Upper lobe of right lung (tissue), 1 donor: ENCODE measurements at regions not wholly inside any gene's neighbourhood (a gene's known extent, or its start where the extent isn't known, plus 50 kb on each side); places are given as distances from the start of the nearest gene placed in this dataset.

ENCODE experiments used
- ATAC-seq: fragments of 200-7000 bp; cut with Tn5 transposase; one replicate; pipeline ENCODE4 v1.9.1; 2020; ENCODE audit warnings: mild to moderate bottlenecking, moderate library complexity
- DNase-seq: peaks from one replicate; pipeline ENCODE4 v3.0.0-alpha.2; 2020
- H3K27ac ChIP-seq: fragments of 200-600 bp; one replicate; pipeline ENCODE4 v1.8.0; 2022
- H3K27me3 ChIP-seq: fragments of 200-600 bp; one replicate; pipeline ENCODE4 v1.8.0; 2022; ENCODE audit warnings: mild to moderate bottlenecking
- H3K36me3 ChIP-seq: fragments of 200-600 bp; one replicate; pipeline ENCODE4 v1.8.0; 2022
- H3K4me1 ChIP-seq: fragments of 200-600 bp; one replicate; pipeline ENCODE4 v1.8.0; 2022
- H3K4me3 ChIP-seq: fragments of 200-600 bp; one replicate; pipeline ENCODE4 v1.8.0; 2022; ENCODE audit warnings: mild to moderate bottlenecking
- H3K9me3 ChIP-seq: fragments of 200-600 bp; one replicate; pipeline ENCODE4 v1.8.0; 2022
- CTCF ChIP-seq: fragments of 200-600 bp; IDR thresholded peaks from one replicate; pipeline ENCODE4 v1.8.0; 2022; ENCODE audit warnings: antibody characterized with exemption
- intact Hi-C: fragments of 100-400 bp; cut with DNase I; formaldehyde crosslinking; loops from one replicate; pipeline ENCODE4 v1.11.0; 2022
- donor health status: DM: no; HTN: yes; CAD: no; lungs with severe emphysema.

DNA sequence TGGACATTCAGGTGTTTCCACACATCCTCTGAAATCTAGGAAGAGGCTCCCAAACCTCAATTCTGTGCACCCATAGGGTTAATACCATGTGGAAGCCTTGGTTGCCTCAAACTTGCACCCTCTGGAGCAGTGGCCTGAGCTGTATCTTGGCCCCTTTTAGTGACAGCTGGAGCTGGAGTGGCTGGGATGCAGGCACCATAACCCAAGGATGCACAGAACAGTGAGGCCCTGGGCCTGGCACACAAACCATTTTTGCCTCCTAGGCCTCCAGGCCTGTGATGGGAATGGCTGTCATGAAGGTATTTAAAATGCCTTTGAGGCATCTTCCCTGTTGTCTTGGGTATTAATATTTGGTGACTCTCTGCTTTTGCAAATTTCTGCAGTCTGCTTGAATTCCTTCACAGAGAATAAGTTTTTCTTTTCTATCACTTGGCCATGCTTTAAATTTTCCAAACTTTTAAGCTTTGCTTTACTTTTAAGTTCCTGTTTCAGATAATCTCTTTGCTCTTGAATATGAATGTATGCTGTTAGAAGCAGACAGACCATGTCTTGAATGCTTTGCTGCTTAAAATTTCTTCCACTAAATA, 1594.5 kb upstream of the PCDH20 start:
- DNase-seq, result no peak
- H3K4me1 ChIP-seq, result no peaks in the 10 kb centered on the region
- H3K4me3 ChIP-seq, result no peak overlapping the region
- H3K36me3 ChIP-seq, result no peaks in the 10 kb centered on the region
- intact Hi-C loops, result no loop called here
- TF ChIP-seq CTCF, result no peak
- H3K27ac ChIP-seq, result no peak overlapping the region
- H3K27me3 ChIP-seq, result no peaks in the 10 kb centered on the region
- H3K9me3 ChIP-seq, result peaks cover 4% of the 10 kb centered on the region
- no peak for ATAC-seq

DNA sequence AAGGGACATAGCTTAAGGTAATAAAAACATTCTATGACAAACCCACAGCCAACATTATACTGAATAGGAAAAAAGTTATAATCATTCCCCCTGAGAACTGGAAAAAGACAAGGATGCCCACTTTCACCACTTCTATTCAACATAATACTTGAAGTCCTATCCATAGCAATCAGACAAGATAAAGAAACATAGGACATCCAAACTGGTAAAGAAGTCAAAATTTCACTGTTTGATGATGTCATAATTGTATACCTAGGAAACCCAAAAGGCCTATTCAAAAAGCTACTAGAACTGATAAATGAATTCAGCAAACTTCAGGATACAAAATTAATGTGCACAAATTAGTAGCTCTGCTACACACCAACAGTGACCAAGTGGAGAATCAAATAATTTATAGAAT, 1590.0 kb upstream of the PCDH20 start:
- ATAC-seq (no peak), DNase-seq (no peak)
- H3K4me1 ChIP-seq, result no peaks in the 10 kb centered on the region
- peaks cover 4% of the 10 kb centered on the region for H3K9me3 ChIP-seq
- no peaks in the 10 kb centered on the region for H3K27me3 ChIP-seq
- intact Hi-C loops, result no loop called here
- no peaks in the 10 kb centered on the region for H3K36me3 ChIP-seq
- H3K27ac ChIP-seq, result no peak overlapping the region
- no peak for TF ChIP-seq CTCF
- H3K4me3 ChIP-seq, result no peak overlapping the region

DNA sequence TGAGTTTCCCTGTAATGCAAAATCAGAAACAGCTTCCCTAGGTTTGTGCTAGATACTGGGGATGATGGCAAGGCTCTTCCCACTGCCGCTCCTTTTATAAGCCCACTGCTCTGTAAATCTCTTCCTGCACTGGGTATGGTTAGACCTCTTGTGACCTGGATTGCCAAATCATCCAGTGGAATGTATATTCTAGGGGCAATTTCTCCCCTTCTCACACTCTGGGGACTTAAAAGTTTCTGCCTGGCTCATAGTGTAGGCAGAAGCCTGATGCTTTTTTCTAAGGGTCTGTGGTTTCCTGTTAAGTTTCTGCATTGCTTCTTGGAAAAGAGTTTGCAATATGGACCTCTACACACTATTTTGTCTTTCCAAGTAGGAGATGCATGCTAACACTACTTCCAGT, 1582.0 kb upstream of the PCDH20 start:
- H3K9me3 ChIP-seq, result no peaks in the 10 kb centered on the region
- no peak overlapping the region for H3K4me3 ChIP-seq
- no peak for ATAC-seq
- DNase-seq, result no peak
- no peaks in the 10 kb centered on the region for H3K27me3 ChIP-seq
- no peaks in the 10 kb centered on the region for H3K4me1 ChIP-seq
- intact Hi-C loops, result no loop called here
- H3K27ac ChIP-seq, result no peak overlapping the region
- no peak for TF ChIP-seq CTCF
- H3K36me3 ChIP-seq, result no peaks in the 10 kb centered on the region

DNA sequence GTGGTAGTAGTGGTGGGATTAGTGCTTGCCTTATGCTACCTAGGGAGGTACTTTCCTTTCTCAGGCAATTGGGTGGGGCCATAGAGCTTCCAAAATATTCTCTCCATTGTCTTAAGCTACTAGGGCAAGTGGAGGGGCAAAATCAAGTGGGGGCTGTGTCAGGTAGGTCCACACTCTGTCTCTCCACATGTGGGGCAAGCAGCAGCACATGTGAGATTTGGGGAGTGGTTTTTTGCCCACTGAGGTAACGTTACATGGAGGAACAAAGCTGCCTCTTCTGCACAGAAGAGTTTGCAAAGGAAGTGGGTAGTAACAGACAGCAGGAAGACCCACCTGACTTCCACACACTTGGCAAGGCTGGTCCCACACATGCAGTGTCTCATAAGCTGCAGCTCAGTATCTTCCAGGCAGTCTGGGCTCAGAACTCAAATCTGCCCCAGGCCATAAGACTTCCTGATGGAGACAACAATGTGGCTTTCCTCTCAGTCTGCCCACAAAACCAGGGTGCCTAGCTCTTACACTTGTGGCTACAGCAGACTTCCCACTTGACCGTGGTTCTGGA, 1581.5 kb upstream of the PCDH20 start:
- ATAC-seq, result no peak
- H3K27ac ChIP-seq, result no peak overlapping the region

DNA sequence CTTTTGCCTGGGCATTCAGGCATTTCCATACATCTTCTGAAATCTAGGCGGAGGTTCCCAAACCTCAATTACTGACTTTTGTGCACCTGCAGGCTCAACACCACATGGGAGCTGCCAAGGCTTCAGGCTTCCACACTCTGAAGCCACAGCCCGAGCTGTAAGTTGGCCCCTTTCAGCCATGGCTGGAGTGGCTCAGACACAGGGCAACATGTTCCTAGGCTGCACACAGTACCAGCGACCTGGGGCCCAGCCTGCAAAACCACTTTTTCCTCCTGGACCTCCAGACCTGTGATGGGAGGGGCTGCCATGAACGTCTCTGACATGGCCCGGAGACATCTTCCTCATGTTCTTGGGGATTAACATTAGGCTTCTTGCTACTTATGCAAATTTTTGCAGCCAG, 1558.2 kb upstream of the PCDH20 start:
- DNase-seq (no peak), ATAC-seq (no peak)
- intact Hi-C loops, result no loop called here
- no peaks in the 10 kb centered on the region for H3K36me3 ChIP-seq
- no peak for TF ChIP-seq CTCF
- peaks cover 5% of the 10 kb centered on the region for H3K9me3 ChIP-seq
- no peak overlapping the region for H3K27ac ChIP-seq
- no peaks in the 10 kb centered on the region for H3K4me1 ChIP-seq
- H3K4me3 ChIP-seq, result no peak overlapping the region
- no peaks in the 10 kb centered on the region for H3K27me3 ChIP-seq

More for the DNA sequence above, 1581.5 kb upstream of the PCDH20 start:
- no peak overlapping the region for H3K4me3 ChIP-seq
- intact Hi-C loops, result no loop called here
- TF ChIP-seq CTCF, result no peak
- H3K36me3 ChIP-seq, result no peaks in the 10 kb centered on the region
- H3K27me3 ChIP-seq, result no peaks in the 10 kb centered on the region
- no peaks in the 10 kb centered on the region for H3K9me3 ChIP-seq
- no peaks in the 10 kb centered on the region for H3K4me1 ChIP-seq
- DNase-seq, result no peak

- H3K36me3 ChIP-seq, result no peaks in the 10 kb centered on the region
- intact Hi-C loops, result no loop called here
- no peaks in the 10 kb centered on the region for H3K4me1 ChIP-seq
- H3K4me3 ChIP-seq, result no peak overlapping the region
- DNase-seq (no peak), ATAC-seq (no peak)
- TF ChIP-seq CTCF, result no peak
- no peak overlapping the region for H3K27ac ChIP-seq
- H3K9me3 ChIP-seq, result no peaks in the 10 kb centered on the region
- no peaks in the 10 kb centered on the region for H3K27me3 ChIP-seq
Observed at GRCh38 chr13:62964522-62964921, 1548.9 kb upstream of the PCDH20 start.
